C4-2B (cell line): ENCODE measurements at regions not wholly inside any gene's neighbourhood (a gene's known extent, or its start where the extent isn't known, plus 50 kb on each side); places are given as distances from the start of the nearest gene placed in this dataset.

Experiments
- H3K27ac ChIP-seq: fragments of 450-650 bp; 2 replicates; pipeline ENCODE4 v1.5.1; 2017
- ZFX ChIP-seq: fragments of 450-650 bp; IDR thresholded peaks from 2 replicates; pipeline ENCODE4 v1.6.1; 2017
- TF ChIP-seq, protein P1 (sequence below): fragments of 450-650 bp; conservative IDR thresholded peaks from 2 replicates; pipeline ENCODE4 v1.5.1; 2017; ENCODE audit warnings: mild to moderate bottlenecking

DNA sequence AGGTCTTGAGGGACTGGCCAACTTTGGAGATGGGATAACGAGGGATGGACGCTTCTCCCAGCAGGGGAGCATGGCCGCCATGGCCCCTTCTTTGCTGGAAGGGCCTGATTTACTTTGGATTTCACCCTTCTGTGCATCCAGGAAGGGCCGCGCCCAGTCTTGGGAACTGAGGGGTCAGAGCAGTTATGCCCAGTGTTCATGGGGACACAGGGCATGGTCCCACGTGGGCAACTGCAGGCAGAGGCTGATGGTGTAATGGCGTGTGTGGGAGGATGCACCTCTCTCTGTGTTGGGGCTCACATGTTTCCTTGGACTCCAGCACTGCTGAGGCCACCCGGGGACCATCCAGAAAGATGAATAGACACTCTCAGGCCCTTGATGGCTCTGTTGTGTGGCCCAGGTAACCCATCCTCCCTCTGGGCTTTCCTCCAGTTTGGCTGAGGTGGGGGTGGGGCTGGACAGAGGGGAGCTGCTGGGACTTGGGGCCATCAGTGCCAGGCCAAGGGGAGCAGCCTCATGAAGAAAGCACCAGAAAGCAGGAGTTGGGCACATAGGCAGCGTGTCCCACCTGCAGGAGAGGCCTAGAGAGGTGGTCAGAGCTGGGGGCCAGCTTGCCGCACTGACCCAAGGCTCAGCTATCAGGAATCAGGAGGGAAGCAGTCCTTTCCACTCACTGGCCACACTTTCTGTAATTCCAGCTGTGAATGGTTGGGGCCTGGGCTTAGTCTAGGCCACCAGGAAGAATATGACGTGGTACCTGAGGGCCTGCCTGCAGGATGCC lies 1033.9 kb downstream of the TBC1D22A start:
- H3K27ac ChIP-seq = no peak overlapping the region
- TF ChIP-seq, protein P1, sequence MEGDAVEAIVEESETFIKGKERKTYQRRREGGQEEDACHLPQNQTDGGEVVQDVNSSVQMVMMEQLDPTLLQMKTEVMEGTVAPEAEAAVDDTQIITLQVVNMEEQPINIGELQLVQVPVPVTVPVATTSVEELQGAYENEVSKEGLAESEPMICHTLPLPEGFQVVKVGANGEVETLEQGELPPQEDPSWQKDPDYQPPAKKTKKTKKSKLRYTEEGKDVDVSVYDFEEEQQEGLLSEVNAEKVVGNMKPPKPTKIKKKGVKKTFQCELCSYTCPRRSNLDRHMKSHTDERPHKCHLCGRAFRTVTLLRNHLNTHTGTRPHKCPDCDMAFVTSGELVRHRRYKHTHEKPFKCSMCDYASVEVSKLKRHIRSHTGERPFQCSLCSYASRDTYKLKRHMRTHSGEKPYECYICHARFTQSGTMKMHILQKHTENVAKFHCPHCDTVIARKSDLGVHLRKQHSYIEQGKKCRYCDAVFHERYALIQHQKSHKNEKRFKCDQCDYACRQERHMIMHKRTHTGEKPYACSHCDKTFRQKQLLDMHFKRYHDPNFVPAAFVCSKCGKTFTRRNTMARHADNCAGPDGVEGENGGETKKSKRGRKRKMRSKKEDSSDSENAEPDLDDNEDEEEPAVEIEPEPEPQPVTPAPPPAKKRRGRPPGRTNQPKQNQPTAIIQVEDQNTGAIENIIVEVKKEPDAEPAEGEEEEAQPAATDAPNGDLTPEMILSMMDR = no peak
- TF ChIP-seq ZFX = no peak

DNA sequence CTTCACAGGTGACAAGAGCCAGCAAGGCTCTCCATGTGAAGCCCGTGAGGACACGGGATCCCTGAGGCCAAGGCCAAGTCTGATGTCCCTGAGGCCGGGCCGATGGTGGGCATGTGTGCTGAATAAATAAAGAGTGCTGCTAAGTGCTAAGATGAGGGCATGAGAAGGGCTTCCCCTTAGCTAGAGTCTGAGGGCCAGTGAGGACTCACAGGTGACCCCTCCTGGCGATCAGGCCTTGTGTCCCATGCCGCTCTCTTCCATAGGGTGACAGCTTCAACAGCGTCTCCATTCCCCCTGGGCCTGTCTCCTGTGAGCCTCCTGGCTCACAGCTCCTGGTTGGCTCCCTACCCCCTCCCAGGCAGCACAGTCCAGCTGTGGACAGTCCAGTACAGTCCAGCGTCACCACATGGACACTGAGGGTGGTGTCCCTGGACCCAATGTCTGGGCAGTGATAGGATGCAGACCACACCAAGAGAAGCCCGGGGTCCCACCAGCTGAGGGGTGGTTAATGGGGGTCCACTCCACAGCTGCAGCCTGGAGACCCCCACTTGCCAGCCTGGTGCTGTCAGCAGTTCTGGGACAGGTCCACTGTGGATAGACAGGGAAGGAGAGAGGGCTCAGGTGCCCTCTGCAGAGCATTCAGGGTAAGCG lies 1033.2 kb downstream of the TBC1D22A start:
- TF ChIP-seq, protein P1 = no peak
- TF ChIP-seq ZFX = no peak
- H3K27ac ChIP-seq = no peak overlapping the region

DNA sequence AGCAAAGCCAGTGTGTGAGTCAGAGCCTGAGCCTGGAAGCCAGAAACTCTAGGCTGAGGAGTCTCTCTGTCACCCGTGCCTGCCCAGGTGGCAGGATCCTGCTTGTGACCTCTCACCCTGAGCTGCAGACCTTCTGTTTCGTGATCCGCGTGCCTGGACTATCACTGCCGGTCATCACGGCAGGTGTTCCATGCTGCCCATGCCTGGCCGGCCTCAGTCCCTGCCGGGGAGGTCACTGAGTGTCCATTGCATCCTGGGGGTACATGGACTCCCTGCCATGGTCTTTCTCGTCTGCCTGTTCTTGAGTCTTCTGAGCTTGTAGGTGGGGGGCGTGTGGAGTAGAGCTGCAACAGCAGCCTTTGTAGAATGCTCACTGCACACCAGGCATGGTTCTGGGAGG lies 1032.4 kb downstream of the TBC1D22A start:
- H3K27ac ChIP-seq = no peak overlapping the region
- TF ChIP-seq, protein P1 = no peak
- no peak for TF ChIP-seq ZFX

DNA sequence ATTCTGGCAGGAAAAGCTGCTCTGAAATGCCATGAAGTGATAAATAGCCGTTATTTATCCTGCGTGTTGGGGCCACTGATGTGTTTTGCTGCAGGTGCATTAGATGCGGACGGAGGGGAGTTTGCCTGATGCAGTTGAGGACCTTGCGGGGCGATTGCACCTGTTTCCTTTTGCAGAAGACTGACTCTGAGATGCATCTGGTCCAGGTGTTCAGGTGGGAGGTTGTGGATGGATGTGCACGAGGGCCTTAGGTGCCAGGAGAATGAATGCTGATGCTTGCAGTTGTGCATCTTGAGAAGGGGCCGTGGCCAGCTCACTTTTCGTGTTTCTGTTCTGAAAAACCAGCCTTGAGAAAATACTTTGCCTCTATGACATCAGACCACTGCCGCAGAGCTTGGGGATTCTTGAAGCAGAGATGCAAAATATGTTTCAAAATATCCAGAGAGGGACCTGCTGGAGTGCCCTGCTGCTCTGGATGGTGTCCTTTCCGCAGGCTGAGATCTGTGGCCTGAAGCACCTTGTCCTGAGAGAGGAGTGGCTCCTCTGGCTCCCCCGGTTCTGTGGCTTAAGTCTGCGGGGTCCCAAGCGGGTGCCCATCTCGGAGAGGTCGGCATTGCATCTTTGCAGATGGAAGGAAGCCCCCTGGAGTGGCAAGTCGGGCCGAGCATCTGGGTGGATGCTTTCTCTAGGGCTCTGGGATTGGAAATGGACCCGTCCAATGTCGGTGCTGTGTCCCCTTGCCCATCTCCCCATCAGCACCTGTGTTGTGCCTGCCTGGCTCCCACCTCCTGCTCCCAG lies 1031.1 kb downstream of the TBC1D22A start:
- no peak for TF ChIP-seq ZFX
- TF ChIP-seq, protein P1 = no peak
- no peak overlapping the region for H3K27ac ChIP-seq

DNA sequence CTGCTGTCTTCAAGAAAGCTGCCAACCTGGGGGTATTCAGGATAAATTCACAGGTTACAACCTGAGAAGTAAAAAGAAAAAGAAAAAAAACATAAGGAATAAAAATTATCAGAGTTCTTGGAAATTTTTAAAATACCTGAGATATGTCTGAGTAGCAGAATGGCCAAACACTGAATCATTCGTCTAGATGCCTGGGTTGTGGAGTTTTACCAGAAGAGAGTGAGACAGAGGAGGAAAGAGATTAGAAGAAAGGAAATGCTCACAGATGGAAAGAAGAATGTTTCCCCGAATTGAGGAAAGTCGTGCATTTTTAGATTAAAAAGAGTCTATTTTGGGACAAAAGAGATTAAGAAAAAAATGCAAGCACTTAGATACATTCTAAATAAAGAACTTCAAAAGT lies 1026.7 kb downstream of the TBC1D22A start:
- H3K27ac ChIP-seq = no peak overlapping the region
- no peak for TF ChIP-seq ZFX
- TF ChIP-seq, protein P1 = no peak

DNA sequence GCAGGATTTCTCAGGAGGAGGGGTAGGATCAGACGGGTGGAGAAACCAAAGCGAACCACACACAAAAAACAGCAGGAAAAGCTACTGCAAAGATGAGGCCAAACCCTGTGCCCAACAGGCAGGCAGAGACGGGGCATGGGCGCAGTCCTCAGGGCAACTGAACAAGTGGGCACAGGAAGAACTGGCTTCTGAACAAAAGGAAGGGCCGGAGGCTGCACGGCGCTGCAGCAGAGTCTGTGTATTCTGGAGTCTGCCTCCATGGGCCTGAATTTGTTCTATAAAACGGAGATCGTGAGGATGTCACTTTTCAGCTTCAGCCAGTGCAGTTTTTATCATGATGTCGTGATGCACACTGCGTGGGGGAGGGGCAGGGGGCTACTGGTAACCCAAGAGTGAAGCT lies 1026.0 kb downstream of the TBC1D22A start:
- no peak overlapping the region for H3K27ac ChIP-seq
- TF ChIP-seq ZFX = no peak
- TF ChIP-seq, protein P1 = no peak
